Transverse colon (tissue), 4 donors: ENCODE measurements at regions not wholly inside any gene's neighbourhood (a gene's known extent, or its start where the extent isn't known, plus 50 kb on each side); places are given as distances from the start of the nearest gene placed in this dataset.
"Not testable (repeated sequence)": the region's sequence is repeated elsewhere in the genome, so short reads cannot be mapped to it uniquely, and the experiment has no call there.

Experiments
- DNase-seq: peaks from one replicate; pipeline ENCODE4 v3.0.0-alpha.2; 2019
- H3K27ac ChIP-seq, 4 donors: fragments of 200-600 bp; sonication (generic); 2 replicates each; pipeline ENCODE4 v1.5.1; 2016 to 2018; ENCODE audit warnings: inconsistent platforms in 4 of 4
- H3K27me3 ChIP-seq: fragments of 200-600 bp; sonication (generic); 2 replicates; pipeline ENCODE4 v1.5.1; 2017; ENCODE audit warnings: inconsistent platforms
- H3K36me3 ChIP-seq, 4 donors: fragments of 200-600 bp; sonication (generic); 2 replicates each; pipeline ENCODE4 v1.5.1; 2017 to 2019; ENCODE audit warnings: inconsistent platforms in 4 of 4
- H3K4me1 ChIP-seq, 4 donors: fragments of 200-600 bp; sonication (generic); 2 replicates each; pipeline ENCODE4 v1.5.1; 2017 to 2020; ENCODE audit warnings: inconsistent platforms in 4 of 4
- H3K4me3 ChIP-seq, 4 donors: fragments of 200-600 bp; sonication (generic); 1 replicate in 1 of 4; 2 replicates in 3 of 4; pipeline versions ENCODE4 v1.5.1 to v1.6.1; 2017 to 2019; ENCODE audit warnings: inconsistent platforms in 4 of 4
- H3K9me3 ChIP-seq, 2 donors: fragments of 200-600 bp; sonication (generic); 2 replicates each; pipeline ENCODE4 v1.5.1; 2017 to 2019; ENCODE audit warnings: inconsistent platforms in 2 of 2
- CTCF ChIP-seq, 5 experiments: fragments of 200-600 bp in 3 of 5; fragments of 450-650 bp in 2 of 5; sonication (generic) in 3 of 5; IDR thresholded peaks; 1 replicate in 2 of 5; 2 replicates in 3 of 5; pipeline ENCODE4 v1.5.1; 2016 to 2017; ENCODE audit warnings: antibody characterized with exemption in 5 of 5, inconsistent platforms in 3 of 5, mild to moderate bottlenecking in 2 of 5, moderate library complexity in 1 of 5
- EP300 ChIP-seq: sonication (generic); formaldehyde crosslinking; IDR thresholded peaks from one replicate; pipeline ENCODE4 v1.6.1; 2017; ENCODE audit warnings: antibody characterized with exemption, low read depth
- POLR2A ChIP-seq: fragments of 450-650 bp; IDR thresholded peaks from one replicate; pipeline ENCODE4 v1.6.1; 2016; ENCODE audit warnings: antibody characterized with exemption, mild to moderate bottlenecking, moderate library complexity
- POLR2AphosphoS5 ChIP-seq, 3 donors: sonication (generic); formaldehyde crosslinking; IDR thresholded peaks; one replicate each; pipeline ENCODE4 v1.6.1; 2016; ENCODE audit warnings: antibody characterized with exemption in 3 of 3
- WGBS, 2 donors: methylation state at CpG; one replicate each; pipeline ENCODE4 v1.1.5; 2018; ENCODE audit warnings: low coverage in 1 of 2; 5-methylcytosine and 5-hydroxymethylcytosine counted together
- in situ Hi-C, 4 donors: fragments of 200-750 bp; cut with MboI; loops; one replicate each; pipeline versions ENCODE4 v1.15.0 to v1.15.1; 2017; ENCODE audit warnings: low sequenced_read_pairs in 3 of 4, low pct_ligation_motif_present in 1 of 4, low pct_unique_long_range_greater_than_20kb in 1 of 4
- intact Hi-C: fragments of 100-400 bp; cut with DNase I; formaldehyde crosslinking; loops from one replicate; pipeline ENCODE4 v1.15.1; 2023; ENCODE audit warnings: low total_unique reads

GRCh38 chr6:137579612-137580011 lies 85.4 kb upstream of the OLIG3 start:
- in situ Hi-C loops, result no loop called here
- H3K9me3 ChIP-seq, result no peaks in the 10 kb centered on the region

GRCh38 chr6:137581019-137581707 lies 87.0 kb upstream of the OLIG3 start:
- H3K36me3 ChIP-seq, result no peaks in the 10 kb centered on the region
- H3K4me3 ChIP-seq, result no peak overlapping the region
- TF ChIP-seq POLR2A (no peak), POLR2AphosphoS5 (IDR thresholded peaks at IDR 0.05) (no peak), EP300 (no peak), CTCF (IDR thresholded peaks at IDR 0.05) (no peak)
- H3K27ac ChIP-seq, result no peak overlapping the region
- in situ Hi-C loops, result no loop called here
- 78 to 85% methylated on average over 1 to 3 of the region's 3 CpGs for WGBS, 2 donors
- H3K9me3 ChIP-seq, result no peaks in the 10 kb centered on the region
- intact Hi-C loops, result no loop called here
- no peaks in the 10 kb centered on the region for H3K27me3 ChIP-seq
- DNase-seq, result no peak
- peaks cover 0 to 16% (median 1%) of the 10 kb centered on the region in 4 donors for H3K4me1 ChIP-seq

More at GRCh38 chr6:137579612-137580011, 85.4 kb upstream of the OLIG3 start:
- Histone ChIP-seq H3K4me1 (peaks cover 0 to 16% (median 1%) of the 10 kb centered on the region in 4 donors), H3K27ac (no peak overlapping the region), H3K36me3 (no peaks in the 10 kb centered on the region), H3K27me3 (no peaks in the 10 kb centered on the region), H3K4me3 (no peak overlapping the region)
- intact Hi-C loops, result no loop called here
- WGBS, 2 donors, result 17 to 59% methylated on average over 1 to 2 of the region's 2 CpGs
- no peak for DNase-seq
- TF ChIP-seq POLR2A, result no peak
- no peak for TF ChIP-seq EP300
- TF ChIP-seq POLR2AphosphoS5 (IDR thresholded peaks at IDR 0.05), result no peak
- TF ChIP-seq CTCF (IDR thresholded peaks at IDR 0.05), result no peak

- H3K9me3 ChIP-seq, intact Hi-C loops, H3K4me3 ChIP-seq, H3K27ac ChIP-seq, H3K36me3 ChIP-seq, in situ Hi-C loops, H3K27me3 ChIP-seq, DNase-seq: not testable (repeated sequence)
- peaks cover 0 to 16% (median 1%) of the 10 kb centered on the region in 4 donors for H3K4me1 ChIP-seq
- WGBS, 2 donors, result 89 to 94% methylated on average over 6 of the region's 6 CpGs
Observed at GRCh38 chr6:137583519-137583918, 89.3 kb upstream of the OLIG3 start.

- WGBS, 2 donors, result 93% methylated on average over 4 of the region's 4 CpGs; no CpG with 5 or more reads in 1 of the 2 donors
- in situ Hi-C loops, result no loop called here
- peaks cover 0 to 7% of the 10 kb centered on the region in 2 donors for H3K9me3 ChIP-seq
- intact Hi-C loops, result no loop called here
- H3K4me1 ChIP-seq, result no peaks in the 10 kb centered on the region
- no peak for DNase-seq
- H3K27me3 ChIP-seq, result no peaks in the 10 kb centered on the region
- no peaks in the 10 kb centered on the region for H3K36me3 ChIP-seq
- no peak overlapping the region for H3K27ac ChIP-seq
- TF ChIP-seq CTCF (IDR thresholded peaks at IDR 0.05), result no peak
- TF ChIP-seq POLR2A, result no peak
- TF ChIP-seq EP300, result no peak
- TF ChIP-seq POLR2AphosphoS5 (IDR thresholded peaks at IDR 0.05), result no peak
- no peak overlapping the region for H3K4me3 ChIP-seq
Observed at GRCh38 chr6:137588472-137588871, 94.3 kb upstream of the OLIG3 start.
